ENCODE measurements at regions not wholly inside any gene's neighbourhood (a gene's known extent, or its start where the extent isn't known, plus 50 kb on each side); places are given as distances from the start of the nearest gene placed in this dataset.

DNA sequence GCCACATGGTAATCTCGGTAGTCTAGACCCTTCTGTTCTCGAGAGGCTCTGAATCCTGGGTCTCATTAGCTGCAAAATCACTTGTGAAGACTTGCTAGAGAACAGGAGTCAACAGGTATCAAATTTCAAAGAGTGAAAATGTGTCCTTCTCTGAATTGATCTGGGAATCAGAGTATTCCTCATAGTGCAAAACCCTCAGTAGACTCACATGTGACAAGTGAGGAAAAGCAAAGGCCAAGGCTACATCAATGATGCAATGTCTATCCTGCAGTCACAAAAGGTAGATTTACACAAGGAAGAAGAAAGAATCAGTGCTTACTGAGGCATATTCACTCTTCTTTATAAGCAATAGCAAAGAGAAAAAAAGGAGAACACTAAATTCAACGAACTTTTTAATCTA lies 1220.0 kb upstream of the GJE1 start:
- no peak for DNase-seq (ENCODE audit: low read depth in 2 of 2)

DNA sequence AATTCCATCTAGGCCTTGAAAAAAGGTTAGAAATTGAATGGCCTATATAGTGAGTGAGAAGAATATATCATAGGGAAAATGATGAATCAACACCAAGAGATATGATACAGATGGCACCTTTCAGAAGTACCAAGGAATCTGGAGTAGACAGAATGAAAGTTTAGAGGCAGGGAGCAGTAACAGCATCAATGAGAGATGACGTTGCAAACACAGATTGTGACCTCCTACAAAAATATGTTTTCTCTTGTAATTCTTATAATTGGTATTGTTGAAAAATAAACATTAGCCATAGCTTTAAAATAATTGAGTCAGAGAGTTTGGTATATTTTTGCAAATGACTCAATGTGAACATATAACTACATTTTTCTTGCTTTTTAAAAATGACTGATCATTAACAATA lies 1223.1 kb upstream of the GJE1 start:
- DNase-seq (ENCODE audit: low read depth in 2 of 2) = no peak

DNA sequence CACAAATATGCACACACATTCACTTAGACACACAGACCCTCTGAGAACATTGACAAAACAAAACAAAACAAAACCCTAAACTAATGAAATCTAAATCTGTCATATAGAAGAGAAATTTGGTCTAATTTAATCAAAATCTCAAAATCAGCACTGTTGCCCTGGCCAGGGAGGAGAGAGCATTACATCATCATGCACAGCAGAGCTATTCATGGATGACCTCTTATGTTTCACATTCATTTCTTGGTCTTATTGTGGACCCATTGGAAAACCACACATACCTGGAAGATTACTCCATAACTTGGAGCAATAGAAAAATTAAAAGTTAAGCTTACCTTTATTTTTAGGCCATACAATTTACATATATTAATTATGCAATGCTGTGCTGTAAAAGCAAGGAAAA lies 1223.6 kb upstream of the GJE1 start:
- DNase-seq (ENCODE audit: low read depth in 2 of 2) = no peak

DNA sequence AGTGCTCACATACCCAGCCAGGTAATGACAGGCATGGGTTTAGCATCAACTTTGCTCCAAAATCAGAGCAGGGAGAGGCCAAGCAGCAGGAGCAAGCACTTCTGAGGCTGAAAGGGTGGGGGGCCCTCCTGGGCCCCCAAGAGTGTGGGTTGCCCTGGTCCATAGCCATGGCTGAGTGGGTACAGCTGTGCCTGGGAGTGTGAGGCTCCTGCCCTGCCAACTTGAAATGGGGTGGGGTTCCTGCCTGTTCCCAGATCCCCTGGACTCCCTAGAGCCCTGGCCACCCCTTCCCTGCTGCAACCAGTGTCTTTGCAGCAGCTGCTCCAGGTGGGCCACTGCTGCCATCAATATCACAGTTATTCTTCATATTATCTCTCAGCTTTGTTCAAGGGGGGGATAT lies 1224.2 kb upstream of the GJE1 start:
- DNase-seq (ENCODE audit: low read depth in 2 of 2) = no peak

- DNase-seq (ENCODE audit: low read depth in 2 of 2) = no peak
Observed at GRCh38 chr6:140907235-140907634, 1225.5 kb upstream of the GJE1 start.

DNA sequence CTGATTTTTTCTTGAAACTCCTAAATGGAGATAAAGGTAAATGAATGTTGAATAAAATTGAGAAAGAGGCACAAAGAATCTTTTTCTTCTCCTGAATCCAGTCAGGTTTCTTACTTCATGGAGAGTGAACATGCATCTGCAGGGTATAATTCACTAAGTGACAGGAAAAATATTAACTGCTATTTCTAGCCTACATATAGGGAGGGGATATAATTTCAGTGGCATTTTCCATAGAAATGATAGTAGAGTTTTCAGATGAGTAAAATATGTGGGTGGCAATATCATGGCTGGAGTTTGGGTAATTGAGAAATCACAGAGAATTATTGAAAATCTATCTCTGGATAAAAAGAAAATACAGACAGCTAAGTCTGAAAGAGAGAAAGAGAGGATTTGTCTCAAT lies 1227.0 kb upstream of the GJE1 start:
- DNase-seq (ENCODE audit: low read depth in 2 of 2) = no peak

- no peak for DNase-seq (ENCODE audit: low read depth in 2 of 2)
Observed at GRCh38 chr6:140905050-140905449, 1227.7 kb upstream of the GJE1 start.

DNA sequence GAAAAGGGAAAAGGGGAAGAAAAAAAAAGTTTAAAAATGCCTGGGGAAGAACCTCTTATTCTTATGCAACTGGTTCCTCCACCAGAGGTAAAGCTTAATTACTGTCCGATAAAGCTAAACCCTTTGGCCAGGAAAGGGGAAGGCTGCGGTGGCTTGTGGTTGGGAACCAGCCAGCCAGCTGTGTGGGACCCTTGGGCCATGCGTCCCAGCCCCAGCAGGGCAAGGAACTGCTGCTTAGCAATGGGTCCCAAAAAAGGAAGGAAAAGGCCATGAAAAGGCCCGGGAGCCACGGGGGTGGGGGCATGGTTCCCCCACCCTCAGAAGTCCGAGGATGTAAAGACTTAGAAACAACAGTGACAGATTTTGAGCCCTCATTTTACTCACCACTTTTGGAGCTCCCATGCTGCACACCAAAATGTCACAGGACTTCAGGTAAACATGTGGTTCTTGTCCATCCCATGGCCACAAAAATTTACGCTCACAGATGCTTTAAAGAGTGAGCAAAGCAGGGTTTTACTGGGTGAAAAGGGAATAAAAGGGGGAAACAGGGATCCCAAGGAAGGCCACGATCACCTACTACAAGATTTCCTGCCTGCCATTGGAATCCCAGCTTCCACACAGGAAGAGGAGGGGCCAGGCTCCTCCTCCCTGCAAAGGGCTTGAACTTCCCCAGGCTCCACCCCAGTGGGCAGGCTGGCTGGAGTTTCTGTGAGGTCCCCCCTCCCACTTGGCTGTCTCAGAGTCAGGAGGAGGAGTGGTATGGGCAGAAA lies 1234.7 kb upstream of the GJE1 start:
- no peak for DNase-seq (ENCODE audit: low read depth in 2 of 2)

GRCh38 chr6:140897349-140897748 lies 1235.4 kb upstream of the GJE1 start:
- no peak for DNase-seq (ENCODE audit: low read depth in 2 of 2)

- DNase-seq (ENCODE audit: low read depth in 2 of 2) = no peak
Observed at GRCh38 chr6:140893432-140893831, 1239.3 kb upstream of the GJE1 start.

- DNase-seq (ENCODE audit: low read depth in 2 of 2) = no peak
Observed at GRCh38 chr6:140879946-140880345, 1252.8 kb upstream of the GJE1 start.

GRCh38 chr6:140874066-140874465 lies 1258.7 kb upstream of the GJE1 start:
- no peak for DNase-seq (ENCODE audit: low read depth in 2 of 2)

- DNase-seq (ENCODE audit: low read depth in 2 of 2) = no peak
Observed at GRCh38 chr6:140872885-140873284, 1259.8 kb upstream of the GJE1 start.

DNA sequence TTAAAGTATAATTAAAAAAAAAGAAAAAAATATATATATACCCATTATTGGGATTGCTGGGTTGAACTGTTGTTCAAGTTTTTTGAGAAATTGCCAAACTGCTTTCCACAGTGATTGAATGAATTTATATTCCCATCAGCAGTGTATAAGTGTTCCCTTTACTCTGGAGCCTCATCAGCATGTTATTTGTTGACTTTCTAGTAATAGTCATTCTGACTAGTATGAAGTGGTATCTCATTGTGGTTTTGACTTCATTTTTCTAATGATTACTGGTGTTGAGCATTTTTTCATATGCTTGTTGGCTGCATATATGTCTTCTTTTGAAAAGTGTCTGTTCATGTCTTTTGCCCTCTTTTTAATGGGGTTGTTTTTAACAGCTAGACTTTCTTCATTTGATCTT lies 1260.8 kb upstream of the GJE1 start:
- no peak for DNase-seq (ENCODE audit: low read depth in 2 of 2)

DNA sequence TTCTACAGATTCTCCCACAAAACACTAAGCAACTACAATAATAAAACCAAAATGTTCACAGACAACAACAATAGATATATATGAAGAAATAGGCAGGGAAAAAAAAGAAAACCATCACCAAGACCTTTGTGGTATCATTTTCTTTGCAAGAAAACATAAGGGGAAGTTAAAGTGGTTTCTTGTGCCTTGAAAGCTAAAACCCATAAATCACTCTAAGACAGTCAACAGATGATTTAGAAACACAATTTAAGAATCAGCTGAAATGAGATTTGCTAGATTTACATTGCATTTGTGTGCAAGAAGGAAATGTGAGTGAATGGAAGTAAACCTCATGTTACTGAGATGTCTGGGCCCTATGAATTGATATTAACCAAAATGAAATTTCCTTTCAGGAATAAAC lies 1265.4 kb upstream of the GJE1 start:
- no peak for DNase-seq (ENCODE audit: low read depth in 2 of 2)

DNA sequence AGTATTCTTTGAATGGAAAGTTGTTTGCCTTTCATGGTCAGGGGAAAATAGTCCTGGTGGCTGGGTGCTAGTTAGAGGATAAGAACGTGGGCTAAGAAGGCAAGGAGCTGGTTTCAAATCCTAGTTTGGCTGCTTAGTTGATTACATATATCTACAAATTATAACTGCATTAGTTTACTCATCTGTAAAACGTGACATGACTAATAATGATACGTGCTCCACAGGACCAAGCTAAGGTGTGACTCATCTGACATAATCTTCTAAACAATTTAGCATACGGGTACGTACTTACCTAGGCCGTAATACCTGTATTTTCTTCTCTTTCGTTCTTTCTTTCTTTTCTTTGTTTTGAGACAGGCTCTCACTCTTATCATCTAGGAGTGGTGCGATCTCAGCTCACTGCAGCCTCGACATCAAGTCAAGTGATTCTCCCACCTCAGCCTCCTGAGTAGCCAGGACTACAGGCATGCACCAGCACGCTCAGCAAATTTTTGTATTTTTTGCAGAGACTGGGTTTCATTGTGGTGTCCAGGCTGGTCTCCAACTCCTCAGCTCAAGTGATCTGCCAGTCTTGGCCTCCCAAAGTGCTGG lies 1274.2 kb upstream of the GJE1 start:
- no peak for DNase-seq (ENCODE audit: low read depth in 2 of 2)

- DNase-seq (ENCODE audit: low read depth in 2 of 2) = no peak
Observed at GRCh38 chr6:140857739-140858380, 1274.9 kb upstream of the GJE1 start.

- no peak for DNase-seq (ENCODE audit: low read depth in 2 of 2)
Observed at GRCh38 chr6:140855520-140855919, 1277.2 kb upstream of the GJE1 start.

- no peak for DNase-seq (ENCODE audit: low read depth in 2 of 2)
Observed at GRCh38 chr6:140854318-140854717, 1278.4 kb upstream of the GJE1 start.

- DNase-seq (ENCODE audit: low read depth in 2 of 2) = no peak
Observed at GRCh38 chr6:140850438-140850837, 1282.3 kb upstream of the GJE1 start.

DNA sequence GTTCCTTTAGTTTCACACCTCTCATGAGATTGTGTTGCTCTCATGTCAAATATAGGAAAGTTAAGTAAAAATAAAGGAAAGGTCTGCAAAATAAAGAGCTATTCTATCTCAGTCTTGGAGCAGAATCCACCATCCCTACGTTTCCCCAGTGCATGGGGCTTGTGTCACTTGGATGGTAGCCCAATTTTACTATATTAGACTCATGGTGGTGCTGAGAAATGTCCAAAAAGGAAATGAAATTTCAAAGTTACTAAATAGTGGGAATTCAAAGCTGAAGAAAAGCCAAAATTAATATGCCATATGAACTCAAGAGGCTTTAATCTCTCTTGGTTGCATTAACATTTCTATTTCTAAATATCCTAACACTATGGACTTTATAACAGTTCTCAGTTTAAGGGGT lies 1283.3 kb upstream of the GJE1 start:
- DNase-seq (ENCODE audit: low read depth in 2 of 2) = no peak

DNA sequence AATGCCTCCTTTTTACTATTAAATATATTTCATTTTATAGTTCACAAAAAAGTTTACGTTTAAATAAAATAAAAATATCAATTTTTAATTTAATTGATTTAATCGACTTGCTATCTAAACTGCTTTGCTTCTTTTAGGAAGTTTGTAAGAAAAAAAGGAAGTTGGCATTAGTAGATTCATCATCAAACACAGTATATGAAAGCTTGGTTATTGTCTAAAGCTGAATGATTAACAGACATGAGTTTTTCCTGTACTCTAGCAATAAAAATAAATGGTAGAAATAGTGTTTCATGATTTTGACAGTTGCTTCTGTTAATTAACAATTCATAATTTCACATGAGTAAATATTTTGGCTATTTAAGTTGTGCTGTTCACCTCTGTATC lies 1285.5 kb upstream of the GJE1 start:
- DNase-seq (ENCODE audit: low read depth in 2 of 2) = no peak

GRCh38 chr6:140846503-140847261 lies 1286.0 kb upstream of the GJE1 start:
- DNase-seq (ENCODE audit: low read depth in 2 of 2) = no peak
